HG03175 (cell line): ENCODE measurements at regions not wholly inside any gene's neighbourhood (a gene's known extent, or its start where the extent isn't known, plus 50 kb on each side); places are given as distances from the start of the nearest gene placed in this dataset.

Source experiments
- ATAC-seq: cut with Tn5 transposase; IDR thresholded peaks from one replicate; pipeline ENCODE4 v1.9.1; 2021; ENCODE audit warnings: mild to moderate bottlenecking, moderate library complexity; ENCODE audit not compliant: unreplicated experiment

GRCh38 chr5:171676286-171676944 lies 109.2 kb upstream of the SMIM23 start:
- no peak for ATAC-seq

- ATAC-seq: no peak
Observed at GRCh38 chr5:171678646-171679045, 107.0 kb upstream of the SMIM23 start.

GRCh38 chr5:171680485-171680884 lies 105.1 kb upstream of the SMIM23 start:
- no peak for ATAC-seq

- ATAC-seq: no peak
Observed at GRCh38 chr5:171681061-171681460, 104.6 kb upstream of the SMIM23 start.

- no peak for ATAC-seq
Observed at GRCh38 chr5:171681677-171682076, 103.9 kb upstream of the SMIM23 start.

- ATAC-seq: no peak
Observed at GRCh38 chr5:171682801-171683200, 102.8 kb upstream of the SMIM23 start.

GRCh38 chr5:171684169-171684568 lies 101.4 kb upstream of the SMIM23 start:
- ATAC-seq: no peak

- ATAC-seq: no peak
Observed at GRCh38 chr5:171688696-171689495, 96.7 kb upstream of the SMIM23 start.

- no peak for ATAC-seq
Observed at GRCh38 chr5:171689853-171690417, 95.7 kb upstream of the SMIM23 start.

GRCh38 chr5:171692107-171692506 lies 93.5 kb upstream of the SMIM23 start:
- no peak for ATAC-seq

GRCh38 chr5:171692936-171693335 lies 92.7 kb upstream of the SMIM23 start:
- ATAC-seq: no peak

- no peak for ATAC-seq
Observed at GRCh38 chr5:171693412-171693811, 92.2 kb upstream of the SMIM23 start.

GRCh38 chr5:171695804-171696203 lies 89.8 kb upstream of the SMIM23 start:
- no peak for ATAC-seq

GRCh38 chr5:171697221-171698102 lies 88.2 kb upstream of the SMIM23 start:
- no peak for ATAC-seq

GRCh38 chr5:171700318-171700912 lies 85.2 kb upstream of the SMIM23 start:
- no peak for ATAC-seq

- no peak for ATAC-seq
Observed at GRCh38 chr5:171701100-171701541, 84.5 kb upstream of the SMIM23 start.

- ATAC-seq: no peak
Observed at GRCh38 chr5:171702135-171702770, 83.4 kb upstream of the SMIM23 start.

GRCh38 chr5:171703146-171703545 lies 82.5 kb upstream of the SMIM23 start:
- no peak for ATAC-seq

GRCh38 chr5:171705036-171705435 lies 80.6 kb upstream of the SMIM23 start:
- ATAC-seq: no peak

GRCh38 chr5:171705830-171706468 lies 79.7 kb upstream of the SMIM23 start:
- ATAC-seq: no peak
